ENCODE measurements at regions not wholly inside any gene's neighbourhood (a gene's known extent, or its start where the extent isn't known, plus 50 kb on each side); places are given as distances from the start of the nearest gene placed in this dataset.

DNA sequence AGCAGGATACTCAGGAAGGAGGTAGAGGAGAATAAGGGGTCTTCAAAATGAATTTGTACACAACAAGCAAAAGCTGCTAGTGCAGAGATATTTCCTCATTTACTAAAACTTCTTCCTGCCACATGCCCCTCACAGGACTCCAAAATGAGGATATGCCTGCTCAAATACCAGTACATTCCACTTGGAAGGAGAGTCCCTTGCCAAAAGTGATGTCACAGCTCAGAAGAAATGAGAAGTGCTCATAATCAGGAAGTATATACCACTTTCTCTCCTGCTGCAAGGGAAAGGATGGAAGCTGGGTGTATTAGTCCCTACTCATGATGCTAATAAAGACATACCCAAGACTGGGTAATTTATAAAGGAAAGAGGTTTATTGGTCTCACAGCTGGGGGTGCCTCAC is 87.7 kb upstream of the FSHR start:
- no peak overlapping the region for H3T11ph ChIP-seq (ENCODE audit: low read length)
- Mint-ChIP-seq H3K27me3 (ENCODE audit: low read depth) (peaks cover 1% of the 10 kb centered on the region), H3K4me3 (no peak overlapping the region), H3K36me3 (ENCODE audit: insufficient read depth in 1 of 3, low read depth in 3 of 3) (no peaks in the 10 kb centered on the region; a peak in 1 of 7 replicates), H3K27ac (no peak overlapping the region; a peak in 1 of 7 replicates), H3K4me1 (0 out of 4 replicates have a peak, but pooled peaks cover 0 to 2% of the 10 kb centered on the region in 2 experiments), H3K9me3 (peaks cover 0 to under 1% of the 10 kb centered on the region in 2 experiments; a peak in 2 of 5 replicates)
- H2BK5ac ChIP-seq (ENCODE audit: insufficient read length, low read length) = no peak overlapping the region
- no peaks in the 10 kb centered on the region for H3K27me3 ChIP-seq (ENCODE audit: insufficient read depth, low read length)
- H2BK20ac ChIP-seq (ENCODE audit: low read depth, low read length, poor library complexity, severe bottlenecking) = no peak overlapping the region
- no peak overlapping the region for H3K9ac ChIP-seq (ENCODE audit: extremely low read depth, insufficient read length, low read length)
- H3K14ac ChIP-seq (ENCODE audit: insufficient read depth, low read length) = no peak overlapping the region
- H2BK15ac ChIP-seq (ENCODE audit: low read depth, low read length) = no peak overlapping the region
- no peaks in the 10 kb centered on the region for H3K4me1 ChIP-seq (ENCODE audit: insufficient read depth, low read length)
- H3K4ac ChIP-seq (ENCODE audit: low read depth, low read length) = no peak overlapping the region
- H3K4me2 ChIP-seq (ENCODE audit: insufficient read depth, insufficient read length, low read length) = no peak overlapping the region
- H4K91ac ChIP-seq (ENCODE audit: insufficient read length, low read depth, low read length) = no peak overlapping the region
- H2AFZ ChIP-seq (ENCODE audit: low read length) = no peak overlapping the region
- H3K23ac ChIP-seq (ENCODE audit: insufficient read length, low read depth, low read length) = no peak overlapping the region
- H2BK120ac ChIP-seq (ENCODE audit: low read depth, low read length, poor library complexity, severe bottlenecking) = no peak overlapping the region
- no peaks in the 10 kb centered on the region for H3K79me1 ChIP-seq (ENCODE audit: insufficient read depth, low read depth, low read length, poor library complexity, severe bottlenecking)
- no peak overlapping the region for H3K27ac ChIP-seq (ENCODE audit: insufficient read length, low read depth, low read length)
- no peak overlapping the region for H3K18ac ChIP-seq (ENCODE audit: insufficient read length, low read depth, low read length)
- no peak for DNase-seq
- H2AK5ac ChIP-seq (ENCODE audit: insufficient read length, low read length) = no peak overlapping the region
- TF ChIP-seq, protein P1, sequence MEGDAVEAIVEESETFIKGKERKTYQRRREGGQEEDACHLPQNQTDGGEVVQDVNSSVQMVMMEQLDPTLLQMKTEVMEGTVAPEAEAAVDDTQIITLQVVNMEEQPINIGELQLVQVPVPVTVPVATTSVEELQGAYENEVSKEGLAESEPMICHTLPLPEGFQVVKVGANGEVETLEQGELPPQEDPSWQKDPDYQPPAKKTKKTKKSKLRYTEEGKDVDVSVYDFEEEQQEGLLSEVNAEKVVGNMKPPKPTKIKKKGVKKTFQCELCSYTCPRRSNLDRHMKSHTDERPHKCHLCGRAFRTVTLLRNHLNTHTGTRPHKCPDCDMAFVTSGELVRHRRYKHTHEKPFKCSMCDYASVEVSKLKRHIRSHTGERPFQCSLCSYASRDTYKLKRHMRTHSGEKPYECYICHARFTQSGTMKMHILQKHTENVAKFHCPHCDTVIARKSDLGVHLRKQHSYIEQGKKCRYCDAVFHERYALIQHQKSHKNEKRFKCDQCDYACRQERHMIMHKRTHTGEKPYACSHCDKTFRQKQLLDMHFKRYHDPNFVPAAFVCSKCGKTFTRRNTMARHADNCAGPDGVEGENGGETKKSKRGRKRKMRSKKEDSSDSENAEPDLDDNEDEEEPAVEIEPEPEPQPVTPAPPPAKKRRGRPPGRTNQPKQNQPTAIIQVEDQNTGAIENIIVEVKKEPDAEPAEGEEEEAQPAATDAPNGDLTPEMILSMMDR (conservative IDR thresholded peaks at IDR 0.05) = no peak
- no peaks in the 10 kb centered on the region for H3K9me3 ChIP-seq (ENCODE audit: control insufficient read depth, low read depth, low read length)
- H4K5ac ChIP-seq (ENCODE audit: insufficient read length, low read depth, low read length) = no peak overlapping the region
- H3K56ac ChIP-seq (ENCODE audit: insufficient read length, low read depth, low read length) = no peak overlapping the region
- H4K20me1 ChIP-seq (ENCODE audit: control insufficient read depth, insufficient read depth, insufficient read length) = no peaks in the 10 kb centered on the region
- H3K23me2 ChIP-seq (ENCODE audit: insufficient read length, low read depth, low read length, poor library complexity, severe bottlenecking) = no peaks in the 10 kb centered on the region
- no peak overlapping the region for H2BK12ac ChIP-seq (ENCODE audit: insufficient read length, low read depth, low read length)
- no peak overlapping the region for H4K8ac ChIP-seq (replicated peaks; ENCODE audit: insufficient read length, low read depth, low read length)
- H3K79me2 ChIP-seq (ENCODE audit: insufficient read depth, low read length) = no peaks in the 10 kb centered on the region
